ENCODE measurements at regions not wholly inside any gene's neighbourhood (a gene's known extent, or its start where the extent isn't known, plus 50 kb on each side); places are given as distances from the start of the nearest gene placed in this dataset.

GRCh38 chr4:107166181-107166580 lies 130.1 kb upstream of the DKK2 start:
- TF ChIP-seq GABPA (IDR thresholded peaks at IDR 0.05; ENCODE audit: low read depth), result no peak
- TF ChIP-seq, protein P1, sequence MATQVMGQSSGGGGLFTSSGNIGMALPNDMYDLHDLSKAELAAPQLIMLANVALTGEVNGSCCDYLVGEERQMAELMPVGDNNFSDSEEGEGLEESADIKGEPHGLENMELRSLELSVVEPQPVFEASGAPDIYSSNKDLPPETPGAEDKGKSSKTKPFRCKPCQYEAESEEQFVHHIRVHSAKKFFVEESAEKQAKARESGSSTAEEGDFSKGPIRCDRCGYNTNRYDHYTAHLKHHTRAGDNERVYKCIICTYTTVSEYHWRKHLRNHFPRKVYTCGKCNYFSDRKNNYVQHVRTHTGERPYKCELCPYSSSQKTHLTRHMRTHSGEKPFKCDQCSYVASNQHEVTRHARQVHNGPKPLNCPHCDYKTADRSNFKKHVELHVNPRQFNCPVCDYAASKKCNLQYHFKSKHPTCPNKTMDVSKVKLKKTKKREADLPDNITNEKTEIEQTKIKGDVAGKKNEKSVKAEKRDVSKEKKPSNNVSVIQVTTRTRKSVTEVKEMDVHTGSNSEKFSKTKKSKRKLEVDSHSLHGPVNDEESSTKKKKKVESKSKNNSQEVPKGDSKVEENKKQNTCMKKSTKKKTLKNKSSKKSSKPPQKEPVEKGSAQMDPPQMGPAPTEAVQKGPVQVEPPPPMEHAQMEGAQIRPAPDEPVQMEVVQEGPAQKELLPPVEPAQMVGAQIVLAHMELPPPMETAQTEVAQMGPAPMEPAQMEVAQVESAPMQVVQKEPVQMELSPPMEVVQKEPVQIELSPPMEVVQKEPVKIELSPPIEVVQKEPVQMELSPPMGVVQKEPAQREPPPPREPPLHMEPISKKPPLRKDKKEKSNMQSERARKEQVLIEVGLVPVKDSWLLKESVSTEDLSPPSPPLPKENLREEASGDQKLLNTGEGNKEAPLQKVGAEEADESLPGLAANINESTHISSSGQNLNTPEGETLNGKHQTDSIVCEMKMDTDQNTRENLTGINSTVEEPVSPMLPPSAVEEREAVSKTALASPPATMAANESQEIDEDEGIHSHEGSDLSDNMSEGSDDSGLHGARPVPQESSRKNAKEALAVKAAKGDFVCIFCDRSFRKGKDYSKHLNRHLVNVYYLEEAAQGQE (IDR thresholded peaks at IDR 0.05; ENCODE audit: insufficient replicate concordance, low read depth), result no peak
- TF ChIP-seq, protein P2, sequence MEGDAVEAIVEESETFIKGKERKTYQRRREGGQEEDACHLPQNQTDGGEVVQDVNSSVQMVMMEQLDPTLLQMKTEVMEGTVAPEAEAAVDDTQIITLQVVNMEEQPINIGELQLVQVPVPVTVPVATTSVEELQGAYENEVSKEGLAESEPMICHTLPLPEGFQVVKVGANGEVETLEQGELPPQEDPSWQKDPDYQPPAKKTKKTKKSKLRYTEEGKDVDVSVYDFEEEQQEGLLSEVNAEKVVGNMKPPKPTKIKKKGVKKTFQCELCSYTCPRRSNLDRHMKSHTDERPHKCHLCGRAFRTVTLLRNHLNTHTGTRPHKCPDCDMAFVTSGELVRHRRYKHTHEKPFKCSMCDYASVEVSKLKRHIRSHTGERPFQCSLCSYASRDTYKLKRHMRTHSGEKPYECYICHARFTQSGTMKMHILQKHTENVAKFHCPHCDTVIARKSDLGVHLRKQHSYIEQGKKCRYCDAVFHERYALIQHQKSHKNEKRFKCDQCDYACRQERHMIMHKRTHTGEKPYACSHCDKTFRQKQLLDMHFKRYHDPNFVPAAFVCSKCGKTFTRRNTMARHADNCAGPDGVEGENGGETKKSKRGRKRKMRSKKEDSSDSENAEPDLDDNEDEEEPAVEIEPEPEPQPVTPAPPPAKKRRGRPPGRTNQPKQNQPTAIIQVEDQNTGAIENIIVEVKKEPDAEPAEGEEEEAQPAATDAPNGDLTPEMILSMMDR (IDR thresholded peaks at IDR 0.05; ENCODE audit: insufficient read depth, low read length), result no peak
- no peak for TF ChIP-seq POLR2AphosphoS5 (IDR thresholded peaks at IDR 0.05; ENCODE audit: low read depth)
